BJ (cell line): ENCODE measurements at regions not wholly inside any gene's neighbourhood (a gene's known extent, or its start where the extent isn't known, plus 50 kb on each side); places are given as distances from the start of the nearest gene placed in this dataset.
A peak's percentile ranks its signal among the peaks of the same experiment; 100 is the strongest.

Experiments
- CTCF ChIA-PET: fragments of 350-600 bp; formaldehyde crosslinking; extraction: SDS; loops from one replicate; lab custom pipeline; 2021; ENCODE audit warnings: antibody characterized with exemption, inconsistent platforms; lab: Yijun Ruan, JAX
- POLR2A ChIA-PET: fragments of 300-600 bp; sonication (Branson Sonifier 250); formaldehyde crosslinking; extraction: SDS; loops from one replicate; lab custom pipeline; 2021; ENCODE audit warnings: antibody characterized with exemption; lab: Charles Lee
- DNase-seq: peaks from one replicate; pipeline ENCODE4 v3.0.0-alpha.2; 2011; ENCODE audit warnings: low read depth
- H3K27me3 ChIP-seq: 2 replicates; pipeline ENCODE4 v1.6.0; 2011; ENCODE audit warnings: low read length; ENCODE audit not compliant: control insufficient read depth, insufficient read depth
- H3K36me3 ChIP-seq: 2 replicates; pipeline ENCODE4 v1.5.1; 2011; ENCODE audit warnings: low read length; ENCODE audit not compliant: control insufficient read depth, insufficient read depth
- H3K4me3 ChIP-seq: 2 replicates; pipeline ENCODE4 v1.5.1; 2011; ENCODE audit warnings: low read depth, mild to moderate bottlenecking, control low read depth, low read length
- TF ChIP-seq, protein P1 (sequence below): IDR thresholded peaks from 2 replicates; pipeline ENCODE4 v1.5.1; 2011; ENCODE audit warnings: low read depth, mild to moderate bottlenecking, control low read depth, inconsistent platforms, low read length, moderate library complexity; ENCODE audit not compliant: insufficient read depth

DNA sequence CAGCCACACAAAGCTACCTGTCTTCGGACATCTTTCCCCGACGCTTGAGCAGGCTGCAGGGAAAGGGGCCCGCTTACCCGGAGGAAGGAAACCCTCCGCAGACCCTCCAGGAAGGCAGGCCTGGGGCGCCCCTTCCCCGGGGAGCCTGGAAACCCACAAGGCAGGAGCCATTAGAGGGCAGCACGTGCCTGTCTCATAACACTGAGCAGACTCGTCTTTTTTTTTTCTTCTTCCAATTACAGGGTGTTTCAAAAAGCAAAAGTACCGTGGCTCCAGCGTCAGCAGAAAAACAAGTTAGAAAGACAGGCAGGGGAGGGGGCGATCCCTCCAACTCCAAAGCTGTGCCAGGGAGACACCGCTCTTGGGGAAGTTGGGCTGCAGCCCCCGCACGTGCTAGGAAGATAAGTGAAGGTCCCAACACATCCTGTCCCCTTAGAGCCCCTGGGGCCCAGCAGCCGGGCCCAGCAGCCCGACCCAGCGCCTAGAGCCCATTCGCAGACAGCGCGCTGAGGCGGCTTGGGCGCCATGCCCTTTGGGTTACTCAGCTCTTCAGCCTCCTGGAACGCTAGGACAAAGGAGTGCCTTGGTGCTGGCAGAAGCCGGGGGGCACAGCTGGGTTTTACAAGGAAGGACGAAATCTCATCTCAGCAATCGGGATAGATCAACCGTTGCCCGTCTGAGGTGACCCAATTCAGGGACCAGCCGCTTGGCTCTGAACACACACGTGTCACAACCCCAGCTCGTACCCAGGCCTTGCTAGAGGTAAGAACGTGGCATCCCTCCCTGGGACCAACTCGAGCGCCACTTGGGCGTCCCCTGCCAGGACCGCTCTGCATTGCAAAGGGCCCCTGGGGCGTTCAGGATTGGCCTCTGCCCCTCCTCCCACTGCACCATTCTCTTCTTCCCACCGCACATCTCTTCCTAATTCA is 136.3 kb downstream of the LY86 start:
- POLR2A ChIA-PET = interaction anchor here (0.6 to 0.9 kb wide), 2 partner anchors 12 to 525 kb away, joined by 4 to 9 read pairs; no protein-coding TSS in a partner anchor
- H3K4me3 ChIP-seq = peak overlapping the region; percentile 34
- CTCF ChIA-PET = interaction anchor here (0.6 to 6.1 kb wide), 30 partner anchors 10 to 580 kb away, joined by 3 to 53 read pairs (median 4); no protein-coding TSS in a partner anchor
- H3K36me3 ChIP-seq = no peaks in the 10 kb centered on the region
- no peak for DNase-seq
- no peaks in the 10 kb centered on the region for H3K27me3 ChIP-seq
- TF ChIP-seq, protein P1, sequence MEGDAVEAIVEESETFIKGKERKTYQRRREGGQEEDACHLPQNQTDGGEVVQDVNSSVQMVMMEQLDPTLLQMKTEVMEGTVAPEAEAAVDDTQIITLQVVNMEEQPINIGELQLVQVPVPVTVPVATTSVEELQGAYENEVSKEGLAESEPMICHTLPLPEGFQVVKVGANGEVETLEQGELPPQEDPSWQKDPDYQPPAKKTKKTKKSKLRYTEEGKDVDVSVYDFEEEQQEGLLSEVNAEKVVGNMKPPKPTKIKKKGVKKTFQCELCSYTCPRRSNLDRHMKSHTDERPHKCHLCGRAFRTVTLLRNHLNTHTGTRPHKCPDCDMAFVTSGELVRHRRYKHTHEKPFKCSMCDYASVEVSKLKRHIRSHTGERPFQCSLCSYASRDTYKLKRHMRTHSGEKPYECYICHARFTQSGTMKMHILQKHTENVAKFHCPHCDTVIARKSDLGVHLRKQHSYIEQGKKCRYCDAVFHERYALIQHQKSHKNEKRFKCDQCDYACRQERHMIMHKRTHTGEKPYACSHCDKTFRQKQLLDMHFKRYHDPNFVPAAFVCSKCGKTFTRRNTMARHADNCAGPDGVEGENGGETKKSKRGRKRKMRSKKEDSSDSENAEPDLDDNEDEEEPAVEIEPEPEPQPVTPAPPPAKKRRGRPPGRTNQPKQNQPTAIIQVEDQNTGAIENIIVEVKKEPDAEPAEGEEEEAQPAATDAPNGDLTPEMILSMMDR = peak; percentile 64

DNA sequence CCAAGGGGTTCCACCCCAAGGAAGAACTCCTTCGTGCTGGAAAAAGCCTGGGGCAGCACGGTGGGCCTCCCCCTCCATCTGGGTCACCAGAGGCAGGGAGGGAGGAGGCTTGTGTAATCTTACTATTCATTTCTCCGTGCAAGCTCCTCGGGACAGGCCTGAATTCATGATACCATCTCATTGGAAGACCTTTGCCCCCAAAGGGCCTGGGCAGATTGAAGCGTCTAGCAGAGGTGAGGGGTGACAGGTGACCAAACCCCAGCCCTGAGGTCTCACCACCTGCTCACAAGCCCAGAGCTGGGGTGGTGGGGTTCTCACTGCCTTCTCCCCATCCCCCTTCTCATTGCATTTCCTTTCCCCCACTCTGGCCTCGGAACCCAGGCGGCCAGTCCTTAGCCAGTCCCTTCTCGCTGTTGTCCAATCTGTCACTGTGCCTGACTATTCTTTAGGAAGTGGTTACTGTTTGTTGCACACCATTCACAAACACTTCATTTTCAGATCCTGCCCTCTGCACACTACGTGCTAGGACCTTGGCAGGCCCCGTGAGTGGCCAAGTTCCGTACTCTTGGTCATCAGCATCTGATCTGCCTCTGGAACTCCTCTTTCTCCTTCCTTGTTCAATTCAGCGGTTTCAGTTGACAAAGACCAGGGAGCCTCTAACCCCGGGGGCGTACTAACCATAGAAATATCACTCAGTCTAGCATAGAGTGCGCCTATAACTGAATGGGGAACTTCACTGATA is 137.1 kb downstream of the LY86 start:
- Histone ChIP-seq H3K27me3 (no peaks in the 10 kb centered on the region), H3K36me3 (no peaks in the 10 kb centered on the region), H3K4me3 (no peak overlapping the region)
- ChIA-PET CTCF (interaction anchor here (0.7 to 6.1 kb wide), 15 partner anchors 9 to 550 kb away, joined by 3 to 53 read pairs (median 6); no protein-coding TSS in a partner anchor), POLR2A (interaction anchor here (0.9 kb wide), 1 partner anchor 11 kb away, joined by 9 read pairs; no protein-coding TSS in a partner anchor)
- DNase-seq = no peak
- TF ChIP-seq, protein P1 = no peak

DNA sequence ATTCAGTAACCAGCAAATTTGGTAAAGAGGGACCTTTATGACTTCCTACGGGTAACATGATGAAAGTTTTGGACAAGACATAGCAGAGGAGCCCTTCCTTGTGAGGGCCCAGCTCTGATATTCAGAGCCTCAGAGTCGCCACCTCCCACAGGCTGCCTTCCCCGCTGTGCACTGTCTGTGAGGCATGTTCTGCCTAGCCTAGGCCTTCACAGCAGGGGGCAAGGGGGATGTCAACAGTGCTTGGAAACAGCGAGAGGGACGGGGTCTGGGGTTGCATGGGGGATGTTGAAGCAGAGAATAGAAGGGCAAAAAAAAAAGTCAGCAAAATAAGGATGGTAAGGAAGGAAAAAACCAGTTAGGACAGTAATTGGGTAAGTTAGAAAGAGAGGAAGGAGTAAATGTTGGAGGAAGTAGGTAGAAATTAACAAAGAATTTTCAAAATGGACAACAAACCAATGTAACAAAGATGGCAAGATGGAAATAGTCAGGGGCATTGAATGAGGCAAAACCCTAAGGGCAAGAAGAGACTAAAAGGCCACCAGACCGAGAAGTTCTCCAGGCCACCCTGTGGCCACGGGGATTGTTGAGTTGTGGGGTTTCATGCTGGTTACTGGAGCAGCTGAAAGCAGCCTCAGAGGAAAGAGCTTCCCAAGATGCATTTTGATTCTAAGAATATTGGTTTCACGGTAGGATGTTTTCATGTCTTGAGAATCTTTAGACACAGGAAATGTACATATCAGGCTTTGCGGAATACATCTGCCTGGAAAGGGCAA is 139.8 kb downstream of the LY86 start:
- ChIA-PET CTCF (interaction anchor here (0.7 to 1.7 kb wide), 5 partner anchors 11 to 515 kb away, joined by 3 to 7 read pairs (median 5); no protein-coding TSS in a partner anchor), POLR2A (no interaction called here)
- H3K36me3 ChIP-seq = no peaks in the 10 kb centered on the region
- TF ChIP-seq, protein P1 = no peak
- no peak overlapping the region for H3K4me3 ChIP-seq
- DNase-seq = no peak
- H3K27me3 ChIP-seq = no peaks in the 10 kb centered on the region

DNA sequence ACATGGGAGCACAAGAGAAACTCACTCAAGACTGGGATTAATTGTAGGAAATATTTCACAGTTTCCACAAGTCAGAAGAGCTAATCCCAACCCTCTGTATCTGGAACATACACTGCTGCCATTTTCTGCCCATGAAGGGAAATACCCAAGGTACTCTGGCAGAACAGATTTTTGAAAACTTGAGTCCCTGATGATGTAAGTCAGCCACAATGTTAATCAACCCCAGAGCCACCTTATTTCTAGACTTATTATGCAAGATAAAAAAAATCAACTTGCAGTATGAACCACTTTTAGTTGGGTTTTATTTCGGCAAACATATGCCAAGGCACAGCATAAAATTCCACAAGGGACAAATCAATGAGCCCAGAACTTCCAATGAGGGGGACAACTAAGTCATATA is 141.5 kb downstream of the LY86 start:
- TF ChIP-seq, protein P1 = no peak
- H3K27me3 ChIP-seq = no peaks in the 10 kb centered on the region
- no peaks in the 10 kb centered on the region for H3K36me3 ChIP-seq
- ChIA-PET CTCF (interaction anchor here (1.1 to 2.2 kb wide), 4 partner anchors 10 to 513 kb away, joined by 3 to 9 read pairs (median 4); no protein-coding TSS in a partner anchor), POLR2A (no interaction called here)
- no peak for DNase-seq
- H3K4me3 ChIP-seq = no peak overlapping the region
